Activated CD4-positive, alpha-beta T cell treated with anti-CD3 and anti-CD28 coated beads, Interleukin-2, amount 50 U/mL, for 1 hour (primary cell): ENCODE measurements at regions not wholly inside any gene's neighbourhood (a gene's known extent, or its start where the extent isn't known, plus 50 kb on each side); places are given as distances from the start of the nearest gene placed in this dataset.

ENCODE experiments used
- DNase-seq: peaks from one replicate; pipeline ENCODE4 v3.0.0-alpha.2; 2020

DNA sequence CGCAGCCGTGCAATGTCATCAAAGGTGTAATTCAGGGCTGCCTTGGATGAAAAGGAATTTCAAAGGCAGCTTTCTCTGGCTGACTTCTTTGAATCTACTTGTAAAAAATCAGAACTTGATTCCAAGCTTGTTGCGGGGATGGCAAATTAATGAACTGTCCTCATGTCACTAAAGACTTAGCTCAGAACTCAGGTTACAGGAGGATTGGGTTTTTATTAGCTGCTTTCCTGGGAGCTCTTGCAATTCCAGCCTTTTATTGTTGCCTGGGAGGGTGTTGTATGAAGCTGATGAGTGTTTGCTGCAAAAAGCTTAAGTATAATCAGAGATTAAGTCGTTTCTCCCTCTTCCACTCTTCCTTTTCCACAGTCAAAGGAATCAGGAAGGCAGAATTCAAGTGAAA lies 113.0 kb upstream of the CDH4 start:
- DNase-seq = no peak

DNA sequence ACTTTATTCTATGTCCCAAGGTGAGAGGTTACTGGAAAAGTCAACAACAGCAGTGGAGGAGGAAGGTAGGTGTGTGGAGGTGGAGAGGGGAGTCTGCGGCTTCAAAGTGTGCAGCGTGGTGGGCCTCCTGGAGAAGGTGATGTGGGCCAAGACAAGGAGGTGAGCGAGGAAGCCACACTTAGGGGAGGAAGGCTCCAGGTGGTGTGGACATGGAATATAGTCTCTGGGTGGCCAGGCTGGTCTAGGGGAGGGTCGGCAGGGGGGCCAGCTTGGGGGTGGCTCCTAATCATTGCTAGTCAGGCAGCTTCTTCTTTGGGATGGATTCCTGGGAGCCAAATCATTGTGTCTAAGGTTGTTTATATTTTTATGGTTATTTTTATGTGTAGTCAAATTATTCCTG lies 111.5 kb upstream of the CDH4 start:
- DNase-seq = no peak

DNA sequence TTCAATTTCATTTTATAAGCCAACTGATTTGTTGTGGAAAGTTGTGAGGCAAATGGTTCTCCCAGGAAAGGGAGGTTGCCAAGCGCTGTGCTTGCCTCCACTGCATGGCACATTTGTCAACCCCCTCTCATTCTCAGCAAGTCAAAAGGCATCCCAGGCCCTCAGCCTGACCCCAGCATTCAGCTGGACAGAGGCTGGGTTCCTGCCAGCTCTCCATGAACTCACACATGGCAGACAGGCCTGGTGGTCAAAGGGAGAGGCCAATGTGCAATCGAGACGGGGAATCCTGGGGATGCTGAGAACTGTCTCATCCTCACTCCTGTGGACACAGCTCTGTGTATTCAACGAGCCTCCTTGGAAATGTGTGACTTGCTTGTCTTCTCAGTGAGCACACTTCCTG lies 106.0 kb upstream of the CDH4 start:
- no peak for DNase-seq

DNA sequence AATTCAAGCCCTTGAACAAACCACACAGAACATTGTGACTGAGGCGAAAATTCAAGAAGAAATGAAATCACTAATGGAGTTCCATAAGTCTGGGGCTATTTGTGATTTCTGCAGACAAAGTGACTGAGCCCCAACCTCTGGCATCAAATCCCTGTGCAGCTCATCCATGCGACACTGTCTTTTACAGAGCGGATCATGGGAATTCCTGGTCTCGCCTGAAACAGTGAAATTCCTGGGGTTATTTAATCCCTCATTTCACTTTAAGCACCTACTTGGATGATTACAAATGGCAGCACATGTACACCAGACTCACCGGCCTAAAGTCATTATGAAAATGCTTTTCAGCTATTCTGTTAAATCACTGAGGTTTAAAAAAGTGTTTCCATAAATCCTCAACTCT lies 102.4 kb upstream of the CDH4 start:
- no peak for DNase-seq

DNA sequence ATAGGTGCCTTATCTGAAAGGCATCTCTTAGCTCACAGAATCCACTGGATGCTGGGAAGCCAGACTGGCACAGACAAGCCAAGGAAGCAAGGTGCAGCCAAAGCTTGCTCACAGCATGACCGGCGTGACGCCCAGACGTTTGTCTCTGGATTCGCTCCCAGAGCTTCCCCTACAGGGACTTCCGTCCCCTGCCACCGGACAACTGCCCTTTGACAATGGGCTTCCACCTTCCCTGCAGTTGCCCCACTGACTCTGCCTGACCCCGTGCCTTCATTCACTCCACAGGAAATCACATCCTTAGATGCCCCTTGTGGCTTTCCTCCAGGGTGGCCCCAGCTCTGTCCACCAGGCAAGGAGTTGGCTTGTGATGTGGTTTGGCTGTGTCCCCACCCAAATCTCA lies 94.8 kb upstream of the CDH4 start:
- no peak for DNase-seq

DNA sequence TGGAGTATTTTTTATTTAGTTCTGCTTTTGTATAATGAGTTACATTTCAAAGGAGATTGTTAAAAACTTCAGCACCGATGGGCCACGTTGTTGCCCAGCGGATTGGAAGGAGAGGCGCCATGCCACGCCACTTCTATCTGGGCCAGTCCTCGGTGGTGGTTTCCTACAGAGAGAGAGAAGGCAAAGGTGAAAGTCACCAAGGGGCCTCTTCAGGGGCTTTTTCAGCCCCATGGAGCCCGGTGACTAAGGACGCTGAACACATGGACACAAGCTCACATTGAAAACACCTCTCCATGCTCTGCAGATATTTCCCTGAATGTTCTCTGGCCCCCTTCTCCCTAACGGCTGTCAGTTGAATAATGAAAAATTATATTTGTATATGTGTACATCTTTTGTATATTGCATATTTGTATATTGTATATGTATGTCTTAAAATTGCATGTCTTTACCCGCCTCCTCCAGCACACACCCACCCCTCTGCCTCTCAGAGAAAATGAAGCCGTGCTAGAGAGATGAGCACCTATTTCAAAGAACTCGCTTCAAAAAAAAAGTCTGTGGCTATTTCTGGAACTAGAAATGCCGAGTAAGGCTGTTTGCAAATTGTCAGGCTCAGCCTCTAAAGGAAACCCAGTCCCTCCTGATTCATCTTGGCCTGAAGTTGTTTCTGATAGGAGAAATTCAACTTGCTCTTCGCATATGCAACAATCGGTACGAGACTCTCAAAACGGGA lies 91.9 kb upstream of the CDH4 start:
- no peak for DNase-seq

DNA sequence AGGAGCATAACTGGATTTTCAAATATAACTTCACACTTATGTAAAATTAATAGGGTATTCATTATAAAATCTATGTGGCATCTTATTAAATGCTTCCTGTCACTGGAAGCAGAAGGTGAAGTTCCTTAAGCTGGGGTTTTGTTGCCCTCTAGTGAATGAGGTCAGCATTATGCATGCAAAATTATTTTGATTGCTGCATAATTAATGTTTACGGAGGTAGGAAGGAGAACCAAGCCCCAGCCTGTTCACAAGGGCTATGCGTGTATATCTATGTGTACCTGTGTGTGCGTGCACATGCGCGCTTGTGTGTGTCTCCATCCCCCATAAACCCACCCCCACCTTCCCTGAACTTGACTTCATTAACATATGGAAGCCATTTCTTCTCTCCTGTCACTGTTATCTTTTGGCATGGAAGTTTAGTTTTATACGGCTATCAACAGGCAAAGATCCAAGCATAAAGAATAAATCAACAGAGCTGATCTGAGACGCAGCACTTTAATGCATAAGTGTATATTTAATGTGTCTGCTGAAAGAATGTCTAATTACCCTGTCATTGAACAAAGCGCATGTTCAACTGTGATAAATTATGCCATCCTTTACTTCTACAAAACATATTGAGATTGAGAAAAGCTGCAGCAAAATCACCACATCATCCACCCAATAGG lies 90.2 kb upstream of the CDH4 start:
- DNase-seq = no peak

DNA sequence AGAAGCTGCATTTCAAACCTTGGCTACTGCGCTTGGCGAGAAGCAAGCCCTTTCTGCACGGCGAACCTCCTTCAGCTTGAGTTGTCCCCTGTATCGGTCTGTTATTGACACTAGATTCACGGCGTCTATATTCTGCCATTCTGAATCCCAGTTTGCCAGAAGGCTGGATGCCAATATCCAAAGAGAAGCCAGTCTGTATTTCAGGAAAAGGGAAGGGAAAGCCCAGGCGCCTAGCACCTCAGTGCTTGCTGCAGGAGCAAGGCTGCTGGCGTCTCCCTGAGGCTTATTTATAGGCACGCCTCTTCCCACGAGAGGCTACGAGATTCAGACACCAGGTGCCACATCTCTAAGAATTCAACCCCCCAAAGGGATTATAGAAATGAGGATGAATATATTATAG lies 89.6 kb upstream of the CDH4 start:
- DNase-seq = no peak

DNA sequence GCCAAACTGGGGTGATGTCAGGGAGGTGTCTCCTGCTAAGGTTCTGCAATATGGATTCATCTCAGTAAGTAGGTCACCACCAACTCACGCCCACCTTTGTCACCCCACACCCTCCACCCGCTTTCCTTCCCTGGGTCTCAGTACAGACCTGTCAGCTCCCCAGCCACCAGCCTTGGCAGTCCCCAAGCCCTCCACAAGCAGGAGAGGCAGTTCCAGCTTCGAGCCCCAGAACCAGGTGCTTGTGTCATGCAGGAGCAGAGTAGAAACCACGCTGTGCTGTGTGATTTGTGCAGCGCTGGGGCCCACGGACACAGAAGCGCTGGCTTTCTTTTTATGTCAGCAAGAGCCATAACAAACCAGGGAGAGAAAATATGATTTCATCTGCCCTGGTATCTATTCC lies 89.0 kb upstream of the CDH4 start:
- no peak for DNase-seq

DNA sequence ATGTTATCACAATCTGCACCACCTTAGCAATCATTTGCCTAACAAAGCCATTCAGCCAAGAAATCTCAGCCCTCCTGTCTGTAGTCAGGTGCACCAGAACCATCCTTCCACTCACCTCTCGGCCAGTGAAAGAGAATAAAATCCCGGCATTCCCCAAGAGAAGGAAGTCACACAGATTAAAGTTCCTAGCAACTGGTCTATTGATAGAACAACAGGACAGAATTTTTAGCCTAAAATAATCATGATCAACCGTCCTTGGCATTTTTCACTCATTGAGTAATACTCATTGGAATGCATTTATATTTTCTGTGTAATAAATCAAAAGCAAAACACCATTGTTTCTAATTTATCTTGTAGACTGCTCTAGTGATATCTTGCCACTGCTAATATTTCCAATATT lies 85.7 kb upstream of the CDH4 start:
- no peak for DNase-seq

DNA sequence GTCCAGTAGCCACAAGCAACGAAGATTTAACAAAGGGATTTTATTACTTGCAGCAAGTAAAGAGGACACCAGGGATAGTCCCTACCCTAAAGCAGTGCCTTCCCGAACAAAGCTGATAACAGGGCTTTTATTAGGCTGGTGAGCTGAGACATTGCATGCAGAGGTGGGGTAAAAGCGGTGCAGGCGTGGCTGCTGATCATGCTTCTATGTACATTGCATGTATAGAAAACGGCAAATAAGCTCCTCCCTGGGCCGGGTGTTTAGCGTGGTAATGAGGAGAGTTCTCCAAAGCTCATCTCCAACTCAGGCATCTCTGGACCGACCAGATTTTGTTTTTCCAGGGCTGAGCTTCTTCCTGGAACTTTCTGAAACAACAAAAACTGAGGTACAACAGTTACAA lies 83.5 kb upstream of the CDH4 start:
- no peak for DNase-seq

DNA sequence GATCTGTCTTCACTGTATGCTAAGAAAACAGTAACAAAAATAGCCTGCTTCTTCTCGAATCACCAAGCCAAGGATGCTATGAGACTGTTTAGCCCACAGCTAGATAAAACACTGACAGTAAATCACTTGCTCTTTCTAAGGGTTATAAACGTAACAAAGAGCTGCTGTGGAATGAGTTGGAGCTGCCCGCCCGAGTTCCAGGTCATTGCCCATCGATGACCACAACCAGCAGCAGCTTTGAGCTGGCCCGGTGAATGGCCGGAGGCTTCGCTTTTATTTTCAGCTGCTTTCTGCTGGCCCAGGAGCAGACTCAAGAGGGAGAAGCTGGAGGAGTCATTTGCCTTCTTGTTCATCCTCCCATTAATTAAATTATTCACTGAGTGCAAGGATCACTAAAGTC lies 82.2 kb upstream of the CDH4 start:
- DNase-seq = no peak

DNA sequence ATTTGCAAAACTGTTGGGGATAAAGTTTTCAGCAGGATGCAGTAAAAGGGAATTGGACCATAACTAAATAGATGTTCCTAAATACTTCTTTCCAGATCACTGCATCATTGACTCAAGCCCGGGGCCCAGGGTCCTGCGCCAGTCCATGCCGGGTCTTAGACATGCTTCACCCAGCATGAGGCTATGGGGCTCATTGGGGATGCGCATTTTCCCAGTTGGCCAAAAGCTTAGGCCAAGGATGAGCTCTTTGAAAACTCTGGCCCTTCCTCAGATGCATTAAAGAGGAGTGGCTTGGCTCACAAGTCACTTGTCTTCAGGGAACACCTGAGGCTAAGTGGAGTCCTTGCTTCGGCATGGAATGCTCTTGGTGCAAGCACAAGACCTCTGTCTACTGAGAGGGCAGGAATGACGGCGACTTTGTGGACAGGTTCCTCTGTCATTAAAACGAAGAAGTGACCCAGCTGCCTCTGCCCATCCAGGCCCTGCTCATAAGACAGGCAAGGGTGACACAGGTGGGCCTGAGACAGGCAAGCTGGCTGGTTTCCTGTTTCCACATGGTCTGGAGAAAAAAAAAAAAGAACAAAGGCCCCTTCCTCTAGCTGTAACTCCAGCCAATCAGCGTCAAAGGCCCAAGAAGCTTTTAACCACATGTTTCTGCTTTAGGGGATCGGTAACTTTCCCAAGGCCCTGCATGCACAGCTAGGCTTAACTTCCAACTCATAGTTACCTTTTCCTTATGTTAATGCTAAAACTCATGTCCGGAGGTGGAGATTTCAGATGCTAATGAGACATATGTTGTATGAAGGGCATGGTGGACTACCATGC lies 81.4 kb upstream of the CDH4 start:
- no peak for DNase-seq

DNA sequence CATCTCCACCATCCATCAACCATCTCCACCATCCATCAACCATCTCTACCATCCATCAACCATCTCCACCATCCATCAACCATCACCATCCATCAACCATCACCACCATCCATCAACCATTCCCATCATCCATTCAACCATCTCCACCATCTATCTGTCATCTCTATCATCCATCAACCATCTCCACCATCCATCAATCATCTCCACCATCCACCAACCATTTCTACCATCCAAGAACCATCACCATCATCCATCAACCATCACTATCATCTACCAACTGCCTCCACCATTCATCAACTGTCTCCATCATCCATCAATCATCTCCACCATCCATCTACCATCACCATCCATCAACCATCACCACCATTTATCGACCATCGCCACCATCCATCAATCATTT lies 78.8 kb upstream of the CDH4 start:
- DNase-seq = no peak

DNA sequence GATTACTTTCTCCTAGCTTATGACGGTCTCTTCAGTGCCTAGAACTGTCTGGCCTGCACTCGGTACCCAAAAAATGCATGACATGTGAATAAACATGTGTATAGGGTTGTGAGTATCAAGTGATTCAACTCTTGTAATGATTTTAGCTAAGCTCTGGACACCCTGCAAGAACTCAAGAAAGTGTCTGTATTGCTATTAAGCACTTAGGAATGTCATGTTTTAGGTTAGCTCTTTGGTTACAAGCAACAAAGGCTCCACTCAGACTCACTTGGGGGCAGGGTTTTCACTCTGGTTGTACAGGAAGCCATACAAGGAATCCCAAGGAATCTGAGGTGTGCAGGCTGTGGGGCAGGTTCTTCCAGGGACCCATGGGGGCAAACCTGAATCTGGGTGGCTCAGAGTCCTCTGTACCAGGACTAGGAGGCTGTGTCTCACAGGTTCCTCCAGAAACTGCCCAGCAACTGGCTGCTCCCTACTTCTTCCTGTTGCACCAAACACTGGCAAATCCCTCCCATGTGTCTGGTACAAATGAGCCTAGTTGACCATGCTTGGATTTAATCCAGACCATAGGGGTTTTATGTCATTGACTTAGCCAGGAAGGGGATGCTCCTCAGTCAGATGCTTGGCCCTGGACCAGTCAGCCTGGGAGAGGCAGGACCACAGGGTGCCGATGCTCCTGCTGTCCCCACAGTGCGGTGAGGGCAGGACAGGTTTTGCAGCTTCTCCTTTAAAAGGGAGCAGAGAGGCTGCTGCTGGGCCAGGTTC lies 77.9 kb upstream of the CDH4 start:
- no peak for DNase-seq

DNA sequence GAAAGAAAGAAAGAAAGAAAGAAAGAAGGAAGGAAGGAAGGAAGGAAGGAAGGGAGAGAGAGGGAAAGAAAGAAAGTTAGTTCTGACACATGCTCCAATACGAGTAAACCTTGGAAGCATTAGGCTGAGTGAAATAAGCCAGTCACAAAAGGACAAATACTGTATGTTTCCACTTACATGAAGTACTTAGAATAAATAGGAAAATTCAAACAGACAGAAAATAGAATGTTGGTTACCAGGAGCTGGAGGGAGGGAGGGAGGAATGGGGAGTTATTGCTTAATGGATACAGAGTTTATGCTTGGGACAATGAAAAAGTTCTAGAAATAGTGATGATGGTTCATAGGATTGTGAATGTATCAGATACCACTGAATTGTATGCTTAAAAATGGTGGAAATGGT lies 75.2 kb upstream of the CDH4 start:
- DNase-seq = no peak

DNA sequence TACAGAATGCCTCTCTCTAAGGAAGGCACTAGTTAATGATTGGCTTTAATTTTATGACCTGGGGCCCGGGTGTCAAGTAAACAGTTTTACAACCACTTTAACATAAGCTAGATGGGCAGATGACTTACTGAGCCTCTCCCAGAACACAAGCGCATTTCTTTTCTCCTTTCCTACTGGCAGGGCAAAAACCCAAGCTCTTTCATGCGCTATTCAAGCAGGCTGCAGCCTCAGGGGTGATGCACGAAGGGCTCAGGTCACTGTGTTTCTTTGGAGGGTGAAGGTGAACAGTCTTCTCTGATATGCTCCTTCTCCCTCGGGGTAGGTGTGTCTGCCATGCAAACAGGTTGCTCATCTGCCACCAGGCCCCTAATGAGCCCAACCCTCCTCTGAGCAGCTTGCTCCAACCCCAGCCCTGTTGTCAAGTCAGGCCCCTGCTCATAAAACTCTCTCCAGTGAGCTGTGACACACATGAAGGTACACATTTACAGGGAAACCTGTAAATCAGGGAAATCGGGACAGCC lies 73.5 kb upstream of the CDH4 start:
- no peak for DNase-seq

DNA sequence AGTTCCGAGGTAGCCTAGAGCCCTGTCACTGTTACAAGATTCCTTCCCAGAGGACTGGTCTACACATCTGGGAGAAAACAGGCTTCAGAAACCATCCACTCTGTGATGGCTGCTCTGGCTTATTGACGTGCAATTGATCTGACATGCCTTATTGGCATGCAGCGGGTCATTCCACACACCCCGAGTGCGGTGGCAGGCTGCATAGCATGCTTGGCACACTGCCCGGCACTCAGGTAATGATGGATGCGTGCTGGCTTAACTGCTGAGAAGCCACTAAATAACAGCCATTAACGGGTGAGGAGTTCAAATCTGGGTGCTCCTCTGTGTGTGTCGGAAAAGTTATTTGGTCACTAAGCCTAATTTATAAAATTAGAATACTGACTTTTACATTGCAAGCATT lies 67.9 kb upstream of the CDH4 start:
- no peak for DNase-seq

DNA sequence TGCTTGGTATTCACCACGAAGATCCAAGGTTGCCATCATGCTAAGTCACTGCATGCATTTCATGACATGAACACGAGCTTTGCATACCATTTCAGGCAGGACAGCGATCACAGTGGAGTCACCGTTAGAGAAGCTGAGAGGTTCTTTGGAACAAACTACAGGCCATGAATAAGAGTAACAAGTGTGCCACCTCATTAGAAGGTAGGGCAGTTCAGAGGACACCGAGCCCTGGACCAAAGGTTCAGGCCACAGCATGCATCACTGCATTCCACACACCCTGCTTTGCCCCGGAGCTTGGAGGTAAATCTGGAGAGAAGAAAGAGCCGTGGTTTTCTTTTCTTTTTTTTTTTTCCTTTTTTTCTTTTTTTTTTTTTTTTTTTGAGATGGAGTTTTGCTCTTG lies 66.9 kb upstream of the CDH4 start:
- DNase-seq = no peak

DNA sequence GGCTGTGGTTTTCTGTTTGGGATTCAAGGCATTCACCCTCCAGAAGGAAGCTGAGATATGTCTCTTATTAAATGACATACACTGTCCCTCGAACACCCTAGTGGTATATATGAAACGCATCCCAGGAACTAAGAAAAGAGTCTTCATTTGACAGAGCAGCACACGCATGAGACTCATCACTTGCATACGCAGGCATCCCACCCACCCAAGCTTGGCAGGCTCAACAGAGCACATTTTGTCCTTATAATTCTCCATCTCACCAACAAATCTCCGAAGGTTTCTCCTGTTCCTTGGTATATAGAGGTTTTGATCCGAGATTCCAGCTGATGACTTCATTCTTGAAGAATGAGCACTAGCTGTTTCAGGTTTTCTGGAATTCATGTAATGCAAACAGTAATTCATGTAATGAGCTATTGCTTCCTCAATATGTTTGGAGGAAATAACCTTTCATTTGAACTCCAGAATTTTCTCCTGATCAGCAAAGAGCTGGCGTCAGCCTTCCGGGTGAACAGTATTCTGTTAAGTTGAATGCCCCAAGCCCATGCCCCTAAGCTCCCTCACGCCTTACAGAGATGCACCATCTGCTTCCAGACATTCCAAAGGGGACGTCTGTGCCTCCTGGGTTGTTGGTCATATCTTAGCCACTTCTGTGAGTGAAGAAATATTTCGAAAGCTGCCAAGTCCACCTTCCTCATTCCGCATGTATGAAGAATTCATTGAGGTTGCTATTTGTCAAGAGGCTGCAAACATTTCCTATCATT lies 66.0 kb upstream of the CDH4 start:
- DNase-seq = no peak

DNA sequence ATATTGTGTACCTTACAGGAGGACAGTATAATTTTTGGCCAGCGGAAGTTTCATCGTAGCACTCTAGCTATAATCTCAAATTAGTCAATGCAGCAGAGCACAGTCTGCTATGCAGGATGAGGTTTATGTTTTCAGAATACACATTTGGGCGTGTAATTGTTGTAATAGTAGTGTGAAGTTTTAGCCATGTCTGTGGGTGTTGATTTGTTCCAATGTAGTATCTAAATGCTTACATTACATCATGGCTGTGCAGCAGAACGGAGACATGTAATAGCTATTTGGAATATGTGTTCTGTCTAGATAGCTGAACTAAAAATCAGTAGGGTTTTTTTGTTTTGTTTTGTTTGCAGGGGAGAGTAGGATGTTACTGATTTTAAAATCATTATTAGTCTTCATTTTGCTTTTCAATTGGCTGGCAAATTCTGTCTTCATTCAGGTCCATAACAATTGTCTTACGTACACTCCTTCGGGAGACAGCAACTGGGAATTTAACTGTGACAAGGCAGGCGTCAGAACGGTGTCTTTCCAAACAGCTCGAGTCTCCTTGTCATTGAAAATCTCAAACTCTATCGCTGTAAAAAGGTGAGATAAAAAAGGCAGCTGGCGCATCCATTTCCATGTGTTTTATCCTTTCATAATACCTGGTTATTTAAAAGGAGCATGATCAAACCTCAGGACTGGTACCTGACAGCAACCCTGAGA lies 65.1 kb upstream of the CDH4 start:
- DNase-seq = no peak

DNA sequence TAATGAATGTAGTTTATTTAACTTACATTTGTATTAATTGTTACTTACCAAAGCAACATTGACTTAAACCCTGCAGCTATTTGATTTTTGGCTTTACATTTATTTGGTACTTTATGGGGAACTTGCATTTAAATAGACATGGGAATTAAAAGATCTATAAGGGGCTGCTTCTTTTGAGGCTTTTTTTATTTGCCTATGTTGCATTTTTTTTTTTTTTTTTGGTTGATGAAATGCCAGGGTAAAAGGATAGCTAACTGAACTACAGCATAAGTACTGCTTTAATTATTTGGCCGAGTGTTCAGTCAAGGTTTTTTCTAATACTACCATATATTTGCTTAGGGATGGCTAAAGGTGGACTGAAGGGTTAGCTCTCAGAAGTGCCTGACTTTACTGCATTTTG lies 62.5 kb upstream of the CDH4 start:
- no peak for DNase-seq
